ENCODE measurements at regions not wholly inside any gene's neighbourhood (a gene's known extent, or its start where the extent isn't known, plus 50 kb on each side); places are given as distances from the start of the nearest gene placed in this dataset.

DNA sequence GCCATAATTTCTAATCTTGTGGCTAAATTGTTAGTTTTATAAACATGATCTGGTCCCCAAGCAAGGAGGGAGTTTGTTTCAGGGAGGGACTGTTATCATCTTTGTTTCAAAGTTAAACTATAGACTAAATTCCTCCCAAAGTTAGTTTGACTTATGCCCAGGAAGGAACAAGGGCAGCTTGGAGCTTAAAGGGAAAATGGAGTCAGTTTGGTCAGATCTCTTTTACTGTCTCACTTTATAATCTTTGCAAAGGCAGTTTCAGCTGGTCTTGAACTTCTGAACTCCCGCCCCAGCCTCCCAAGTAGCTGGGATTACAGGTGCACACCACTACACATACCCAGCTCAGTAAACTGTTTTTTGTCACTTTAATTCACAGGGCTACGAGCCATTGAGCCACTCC lies 214.7 kb downstream of the ZNF674 start:
- TF ChIP-seq CTCF (IDR thresholded peaks at IDR 0.05): no peak
- no peak for TF ChIP-seq POLR2AphosphoS5 (IDR thresholded peaks at IDR 0.05)
- TF ChIP-seq EP300 (IDR thresholded peaks at IDR 0.05; ENCODE audit: low read depth): no peak
- no peak for TF ChIP-seq POLR2A (IDR thresholded peaks at IDR 0.05)

Measured in transverse colon (tissue), 4 donors.